Keratinocyte (primary cell): ENCODE measurements at regions not wholly inside any gene's neighbourhood (a gene's known extent, or its start where the extent isn't known, plus 50 kb on each side); places are given as distances from the start of the nearest gene placed in this dataset.

Source experiments
- DNase-seq: peaks from one replicate; pipeline ENCODE4 v3.0.0-alpha.2; 2011; ENCODE audit warnings: low read depth, missing footprints, low spot score
- FAIRE-seq: peaks from 2 replicates; lab custom pipeline; 2011; peaks lifted over from hg19 to GRCh38; lab: Jason Lieb, UNC
- H2AFZ ChIP-seq: 2 replicates; pipeline ENCODE4 v1.6.0; 2012; ENCODE audit warnings: low read length, control low read depth, inconsistent platforms; ENCODE audit not compliant: control insufficient read depth
- H3K27ac ChIP-seq: 2 replicates; pipeline ENCODE4 v1.5.1; 2011; ENCODE audit warnings: low read length; ENCODE audit not compliant: control insufficient read depth, insufficient read depth
- H3K27me3 ChIP-seq: 3 replicates; pipeline ENCODE4 v1.6.0; 2011; ENCODE audit warnings: low read length; ENCODE audit not compliant: control insufficient read depth, insufficient read depth; ENCODE audit errors: extremely low read depth
- H3K36me3 ChIP-seq, 2 experiments: 2 replicates in 1 of 2; 3 replicates in 1 of 2; pipeline ENCODE4 v1.5.1; 2011; ENCODE audit warnings: low read length in 2 of 2, mild to moderate bottlenecking in 1 of 2; ENCODE audit not compliant: control insufficient read depth in 2 of 2, insufficient read depth in 2 of 2; ENCODE audit errors: extremely low read depth in 1 of 2
- H3K4me1 ChIP-seq: 3 replicates; pipeline ENCODE4 v1.5.1; 2011; ENCODE audit warnings: low read length; ENCODE audit not compliant: control insufficient read depth, insufficient read depth; ENCODE audit errors: extremely low read depth
- H3K4me2 ChIP-seq: 3 replicates; pipeline ENCODE4 v1.6.0; 2011; ENCODE audit warnings: low read depth, low read length; ENCODE audit not compliant: control insufficient read depth, insufficient read depth; ENCODE audit errors: extremely low read depth
- H3K4me3 ChIP-seq, 3 experiments: fragments of 200-600 bp in 1 of 3; sonication (generic) in 1 of 3; 2 replicates in 2 of 3; 3 replicates in 1 of 3; pipeline ENCODE4 v1.5.1; 2011 to 2016; ENCODE audit warnings: low read length in 3 of 3, mild to moderate bottlenecking in 3 of 3, control low read depth in 2 of 3, inconsistent platforms in 1 of 3, low read depth in 1 of 3, mixed read lengths in 1 of 3, mixed run types in 1 of 3, moderate library complexity in 1 of 3; ENCODE audit not compliant: control insufficient read depth in 2 of 3, insufficient read depth in 2 of 3; ENCODE audit errors: extremely low read depth in 1 of 3
- H3K79me2 ChIP-seq: 2 replicates; pipeline ENCODE4 v1.6.0; 2012; ENCODE audit warnings: low read length; ENCODE audit not compliant: control insufficient read depth, insufficient read depth
- H3K9ac ChIP-seq: 3 replicates; pipeline ENCODE4 v1.6.0; 2011; ENCODE audit warnings: low read length; ENCODE audit not compliant: control insufficient read depth, insufficient read depth; ENCODE audit errors: extremely low read depth
- H3K9me1 ChIP-seq: 3 replicates; pipeline ENCODE4 v1.6.0; 2011; ENCODE audit warnings: low read length; ENCODE audit not compliant: control insufficient read depth, insufficient read depth; ENCODE audit errors: extremely low read depth
- H3K9me3 ChIP-seq: 2 replicates; pipeline ENCODE4 v1.5.1; 2012; ENCODE audit warnings: low read depth, low read length; ENCODE audit not compliant: control insufficient read depth
- H4K20me1 ChIP-seq: 3 replicates; pipeline ENCODE4 v1.6.0; 2011; ENCODE audit warnings: low read length; ENCODE audit not compliant: control insufficient read depth, insufficient read depth; ENCODE audit errors: extremely low read depth
- CTCF ChIP-seq, 3 experiments: IDR thresholded peaks in 1 of 3; conservative IDR thresholded peaks in 1 of 3; optimal IDR thresholded peaks in 1 of 3; 2 replicates in 2 of 3; 3 replicates in 1 of 3; pipeline versions ENCODE3 to v1.5.1; 2011; ENCODE audit warnings: low read length in 3 of 3, mild to moderate bottlenecking in 3 of 3, moderate library complexity in 2 of 3, control low read depth in 1 of 3, inconsistent platforms in 1 of 3; ENCODE audit not compliant: insufficient read depth in 2 of 3; ENCODE audit errors: extremely low read depth in 1 of 3
- EZH2 ChIP-seq: IDR thresholded peaks from one replicate; pipeline ENCODE4 v1.6.1; 2012; ENCODE audit warnings: inconsistent platforms, mild to moderate bottlenecking, low read length, moderate library complexity
- dilution Hi-C: fragments of 300-500 bp; cut with MboI; formaldehyde crosslinking; loops from one replicate; pipeline ENCODE4 v1.7.0; 2020; ENCODE audit warnings: low sequenced_read_pairs; ENCODE audit not compliant: extremely low pct_ligation_motif_present

GRCh38 chr1:103180660-103181059, 72.3 kb upstream of the COL11A1 start:
- FAIRE-seq: no peak

GRCh38 chr1:103177108-103177775, 68.9 kb upstream of the COL11A1 start:
- Histone ChIP-seq H3K79me2 (no peaks in the 10 kb centered on the region), H3K27me3 (no peaks in the 10 kb centered on the region), H3K27ac (no peak overlapping the region), H3K4me2 (no peak overlapping the region), H3K4me1 (no peaks in the 10 kb centered on the region), H3K36me3 (no peaks in the 10 kb centered on the region), H2AFZ (no peak overlapping the region), H3K4me3 (no peak overlapping the region), H3K9me3 (no peaks in the 10 kb centered on the region), H3K9me1 (no peaks in the 10 kb centered on the region), H3K9ac (no peak overlapping the region), H4K20me1 (no peaks in the 10 kb centered on the region)
- no peak for FAIRE-seq
- TF ChIP-seq EZH2: no peak
- TF ChIP-seq CTCF (optimal IDR thresholded peaks at IDR 0.05 in 1 of 3, IDR thresholded peaks at IDR 0.05 in 1 of 3, conservative IDR thresholded peaks at IDR 0.05 in 1 of 3; ENCODE audit: extremely low read depth in 1 of 3, insufficient read depth in 2 of 3, low read length in 3 of 3): no peak
- dilution Hi-C loops: no loop called here
- DNase-seq: no peak

More at GRCh38 chr1:103180660-103181059, 72.3 kb upstream of the COL11A1 start:
- DNase-seq: no peak
- dilution Hi-C loops: no loop called here
- Histone ChIP-seq H3K4me1 (no peaks in the 10 kb centered on the region), H3K9me3 (no peaks in the 10 kb centered on the region), H3K36me3 (no peaks in the 10 kb centered on the region), H3K4me3 (no peak overlapping the region), H3K9ac (no peak overlapping the region), H3K4me2 (no peak overlapping the region), H3K27me3 (no peaks in the 10 kb centered on the region), H3K27ac (no peak overlapping the region), H3K79me2 (no peaks in the 10 kb centered on the region), H4K20me1 (no peaks in the 10 kb centered on the region), H3K9me1 (no peaks in the 10 kb centered on the region), H2AFZ (no peak overlapping the region)
- TF ChIP-seq CTCF (optimal IDR thresholded peaks at IDR 0.05 in 1 of 3, IDR thresholded peaks at IDR 0.05 in 1 of 3, conservative IDR thresholded peaks at IDR 0.05 in 1 of 3; ENCODE audit: extremely low read depth in 1 of 3, insufficient read depth in 2 of 3, low read length in 3 of 3) (no peak), EZH2 (no peak)
